SK-N-SH (cell line): ENCODE measurements at regions not wholly inside any gene's neighbourhood (a gene's known extent, or its start where the extent isn't known, plus 50 kb on each side); places are given as distances from the start of the nearest gene placed in this dataset.

ENCODE experiments used
- CTCF ChIA-PET: fragments of 300-600, 350-600 bp; formaldehyde crosslinking; extraction: SDS; loops from one replicate; lab custom pipeline; 2021; lab: Yijun Ruan, JAX
- POLR2A ChIA-PET: fragments of 350-600 bp; sonication (Branson Sonifier 250); formaldehyde crosslinking; extraction: SDS; loops from one replicate; lab custom pipeline; 2020; ENCODE audit warnings: antibody characterized with exemption, inconsistent platforms; lab: Yijun Ruan, JAX
- DNase-seq: peaks from one replicate; pipeline ENCODE4 v3.0.0; 2012
- H2AFZ ChIP-seq: fragments of 200-600 bp; sonication (generic); 2 replicates; pipeline ENCODE4 v1.8.1; 2016; ENCODE audit warnings: antibody characterized with exemption, mild to moderate bottlenecking, low read depth
- H3F3A ChIP-seq: fragments of 200-600 bp; sonication (generic); replicated peaks from 2 replicates; pipeline ENCODE3; 2016; ENCODE audit warnings: antibody characterized with exemption, mild to moderate bottlenecking; ENCODE audit not compliant: insufficient read depth
- H3K27ac ChIP-seq, 2 experiments: fragments of 200-500 bp in 1 of 2; fragments of 200-600 bp in 1 of 2; sonication (Bioruptor generic) in 1 of 2; sonication (generic), shearing (Covaris generic) in 1 of 2; 2 replicates each; pipeline versions ENCODE4 v1.5.1 to v1.6.1; 2014 to 2016; ENCODE audit warnings: low read depth in 2 of 2, inconsistent platforms in 1 of 2, low read length in 1 of 2, mild to moderate bottlenecking in 1 of 2, mixed read lengths in 1 of 2
- H3K27me3 ChIP-seq: fragments of 200-600 bp; sonication (generic), shearing (Covaris generic); 2 replicates; pipeline ENCODE4 v1.6.1; 2016; ENCODE audit warnings: mixed run types; ENCODE audit not compliant: insufficient read depth
- H3K36me3 ChIP-seq, 2 experiments: fragments of 200-500 bp in 1 of 2; fragments of 200-600 bp in 1 of 2; sonication (Bioruptor generic) in 1 of 2; sonication (generic) in 1 of 2; replicated peaks in 1 of 2; 2 replicates each; pipeline versions ENCODE3 to v1.5.1; 2014 to 2016; ENCODE audit warnings: low read length in 1 of 2, mild to moderate bottlenecking in 1 of 2; ENCODE audit not compliant: insufficient read depth in 2 of 2, control insufficient read depth in 1 of 2
- H3K4me1 ChIP-seq, 2 experiments: fragments of 200-500 bp in 1 of 2; fragments of 200-600 bp in 1 of 2; sonication (Bioruptor generic) in 1 of 2; sonication (generic), shearing (Covaris generic) in 1 of 2; 2 replicates each; pipeline versions ENCODE4 v1.5.1 to v1.6.1; 2014 to 2016; ENCODE audit warnings: low read depth in 1 of 2, low read length in 1 of 2, mixed run types in 1 of 2; ENCODE audit not compliant: insufficient read depth in 2 of 2, control insufficient read depth in 1 of 2
- H3K4me2 ChIP-seq: fragments of 200-600 bp; sonication (generic), shearing (Covaris generic); 2 replicates; pipeline ENCODE4 v1.6.1; 2017; ENCODE audit warnings: mixed run types
- H3K4me3 ChIP-seq, 2 experiments: fragments of 200-500 bp in 1 of 2; fragments of 200-600 bp in 1 of 2; sonication (Bioruptor generic) in 1 of 2; sonication (generic), shearing (Covaris generic) in 1 of 2; 2 replicates each; pipeline versions ENCODE4 v1.5.1 to v1.8.1; 2014 to 2016; ENCODE audit warnings: low read depth in 2 of 2, inconsistent platforms in 1 of 2, low read length in 1 of 2, mild to moderate bottlenecking in 1 of 2, mixed read lengths in 1 of 2, moderate library complexity in 1 of 2
- H3K79me2 ChIP-seq: fragments of 200-600 bp; sonication (generic); 2 replicates; pipeline ENCODE4 v1.8.1; 2017; ENCODE audit warnings: mild to moderate bottlenecking; ENCODE audit not compliant: insufficient read depth
- H3K9ac ChIP-seq: fragments of 200-600 bp; sonication (generic); 2 replicates; pipeline ENCODE4 v1.6.1; 2017; ENCODE audit warnings: mixed run types
- H3K9me2 ChIP-seq: fragments of 200-600 bp; sonication (generic); 2 replicates; pipeline ENCODE4 v1.6.1; 2017; ENCODE audit warnings: mixed run types
- H3K9me3 ChIP-seq: fragments of 200-600 bp; sonication (generic); 2 replicates; pipeline ENCODE4 v1.6.1; 2017; ENCODE audit warnings: mixed run types, mild to moderate bottlenecking, moderate library complexity
- H4K20me1 ChIP-seq: fragments of 200-600 bp; sonication (generic); 2 replicates; pipeline ENCODE4 v1.6.1; 2017; ENCODE audit warnings: mild to moderate bottlenecking, mixed run types; ENCODE audit not compliant: insufficient read depth
- EZH2phosphoT487 ChIP-seq: fragments of 200-600 bp; sonication (generic); IDR thresholded peaks from 2 replicates; pipeline ENCODE4 v1.6.1; 2017; ENCODE audit warnings: low read depth, mixed run types, mild to moderate bottlenecking, antibody characterized with exemption, moderate library complexity, borderline replicate concordance
- FOSL2 ChIP-seq: IDR thresholded peaks from 2 replicates; pipeline ENCODE4 v1.4.0; 2012; ENCODE audit warnings: low read depth, mild to moderate bottlenecking, moderate library complexity, borderline replicate concordance
- FOXM1 ChIP-seq: IDR thresholded peaks from 2 replicates; pipeline ENCODE4 v1.4.0; 2012; ENCODE audit warnings: low read depth, mild to moderate bottlenecking
- MAX ChIP-seq: IDR thresholded peaks from 2 replicates; pipeline ENCODE4 v1.4.0; 2012; ENCODE audit warnings: low read depth
- RCOR1 ChIP-seq: fragments of 150-350 bp; IDR thresholded peaks from 2 replicates; pipeline ENCODE4 v1.6.1; 2017; ENCODE audit warnings: antibody characterized with exemption, low read length
- REST ChIP-seq: IDR thresholded peaks from 2 replicates; pipeline ENCODE4 v1.6.1; 2012; ENCODE audit warnings: mild to moderate bottlenecking, low read depth, low read length, moderate library complexity
- SIN3A ChIP-seq: IDR thresholded peaks from 2 replicates; pipeline ENCODE4 v1.6.1; 2012; ENCODE audit warnings: low read depth, mild to moderate bottlenecking, low read length, moderate library complexity, borderline replicate concordance
- TCF12 ChIP-seq: IDR thresholded peaks from 2 replicates; pipeline ENCODE4 v1.4.0; 2012
- ZBTB33 ChIP-seq: IDR thresholded peaks from 2 replicates; pipeline ENCODE4 v1.4.0; 2012; ENCODE audit warnings: low read depth, borderline replicate concordance
- WGBS: methylation state at CpG from one replicate; pipeline ENCODE4 v1.1.6; 2017; ENCODE audit warnings: low lambda C conversion rate; 5-methylcytosine and 5-hydroxymethylcytosine counted together

GRCh38 chr20:62587757-62588402 lies 54.4 kb upstream of the SLCO4A1 start:
- CTCF ChIA-PET: interaction anchor here (1.3 to 9.0 kb wide), 4 partner anchors 10 to 88 kb away, joined by 4 to 53 read pairs (median 6); no protein-coding TSS in a partner anchor
- no peak for TF ChIP-seq FOXM1
- TF ChIP-seq SIN3A: no peak
- TF ChIP-seq REST: peak; percentile 92
- TF ChIP-seq, all 33 proteins: peak for 1
- no peaks in the 10 kb centered on the region for H3K9me3 ChIP-seq
- no peaks in the 10 kb centered on the region for H3K79me2 ChIP-seq
- no peak overlapping the region for H2AFZ ChIP-seq
- POLR2A ChIA-PET: no interaction called here
- H3K9ac ChIP-seq: no peak overlapping the region
- H3F3A ChIP-seq: no peaks in the 10 kb centered on the region
- H3K9me2 ChIP-seq: no peaks in the 10 kb centered on the region
- H3K36me3 ChIP-seq: no peaks in the 10 kb centered on the region
- 51% methylated on average over 7 of the region's 20 CpGs for WGBS
- no peak overlapping the region for H3K27ac ChIP-seq
- H3K4me1 ChIP-seq: no peaks in the 10 kb centered on the region; a peak in 1 of 4 replicates
- H4K20me1 ChIP-seq: no peaks in the 10 kb centered on the region
- no peaks in the 10 kb centered on the region for H3K27me3 ChIP-seq
- no peak for DNase-seq
- H3K4me2 ChIP-seq: no peak overlapping the region
- no peak overlapping the region for H3K4me3 ChIP-seq

GRCh38 chr20:62588458-62589149 lies 53.7 kb upstream of the SLCO4A1 start:
- Histone ChIP-seq H3K4me3 (no peak overlapping the region), H3K27ac (no peak overlapping the region), H3K9me2 (no peaks in the 10 kb centered on the region), H4K20me1 (no peaks in the 10 kb centered on the region), H3K9me3 (no peaks in the 10 kb centered on the region), H3K36me3 (no peaks in the 10 kb centered on the region)
- 57% methylated on average over 13 of the region's 13 CpGs for WGBS
- POLR2A ChIA-PET: no interaction called here
- DNase-seq: no peak
- TF ChIP-seq TCF12 (no peak), MAX (no peak)
- TF ChIP-seq, all 33 proteins: peak for 0
- H3K4me1 ChIP-seq: no peaks in the 10 kb centered on the region; a peak in 1 of 4 replicates
- H3K79me2 ChIP-seq: no peaks in the 10 kb centered on the region
- CTCF ChIA-PET: interaction anchor here (1.1 to 9.0 kb wide), 4 partner anchors 9 to 29 kb away, joined by 4 to 53 read pairs (median 5); no protein-coding TSS in a partner anchor
- H3F3A ChIP-seq: no peaks in the 10 kb centered on the region
- no peaks in the 10 kb centered on the region for H3K27me3 ChIP-seq
- no peak overlapping the region for H3K9ac ChIP-seq
- H3K4me2 ChIP-seq: no peak overlapping the region
- no peak overlapping the region for H2AFZ ChIP-seq

GRCh38 chr20:62589150-62589498 lies 53.2 kb upstream of the SLCO4A1 start:
- DNase-seq: no peak
- no peaks in the 10 kb centered on the region for H4K20me1 ChIP-seq
- H3K4me2 ChIP-seq: no peak overlapping the region
- CTCF ChIA-PET: interaction anchor here (1.1 to 9.0 kb wide), 4 partner anchors 9 to 28 kb away, joined by 4 to 53 read pairs (median 5); no protein-coding TSS in a partner anchor
- no peaks in the 10 kb centered on the region; a peak in 1 of 4 replicates for H3K4me1 ChIP-seq
- H3K27me3 ChIP-seq: no peaks in the 10 kb centered on the region
- POLR2A ChIA-PET: no interaction called here
- H3K9me2 ChIP-seq: no peaks in the 10 kb centered on the region
- no peak overlapping the region for H3K4me3 ChIP-seq
- no peaks in the 10 kb centered on the region for H3K36me3 ChIP-seq
- H3K27ac ChIP-seq: no peak overlapping the region
- H3K9ac ChIP-seq: no peak overlapping the region
- no peaks in the 10 kb centered on the region for H3K9me3 ChIP-seq
- WGBS: 52% methylated on average over 5 of the region's 9 CpGs
- no peaks in the 10 kb centered on the region for H3K79me2 ChIP-seq
- no peaks in the 10 kb centered on the region for H3F3A ChIP-seq
- no peak overlapping the region for H2AFZ ChIP-seq
- TF ChIP-seq RCOR1: no peak
- no peak for TF ChIP-seq ZBTB33
- no peak for TF ChIP-seq FOSL2
- no peak for TF ChIP-seq FOXM1
- no peak for TF ChIP-seq REST
- no peak for TF ChIP-seq EZH2phosphoT487
